GM12873 (cell line): ENCODE measurements at regions not wholly inside any gene's neighbourhood (a gene's known extent, or its start where the extent isn't known, plus 50 kb on each side); places are given as distances from the start of the nearest gene placed in this dataset.

Experiments
- TF ChIP-seq, protein P1 (sequence below): IDR thresholded peaks from 2 replicates; pipeline ENCODE4 v1.5.1; 2012; ENCODE audit warnings: low read depth, mild to moderate bottlenecking, moderate library complexity, low read length, control low read depth; ENCODE audit not compliant: insufficient read depth; ENCODE audit errors: missing control alignments

DNA sequence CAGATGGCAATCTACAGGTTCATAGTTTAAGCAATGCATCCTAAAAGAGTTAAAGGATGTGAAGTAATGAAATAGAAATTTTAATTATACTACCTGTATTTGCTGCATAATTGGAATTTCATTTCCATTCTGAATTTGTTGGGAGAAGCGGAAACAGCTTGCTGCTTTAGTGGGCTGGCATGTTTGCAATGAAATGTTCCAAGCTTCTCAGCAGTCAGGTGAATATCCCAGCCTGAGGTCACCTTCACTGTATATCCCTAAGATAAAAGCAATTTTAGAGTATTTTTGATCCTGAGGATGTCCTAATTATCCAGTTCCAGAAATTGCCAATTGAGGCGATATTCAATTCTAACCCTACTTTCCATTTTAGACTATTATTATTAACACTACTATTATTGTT is 136.1 kb upstream of the ARSJ start:
- TF ChIP-seq, protein P1, sequence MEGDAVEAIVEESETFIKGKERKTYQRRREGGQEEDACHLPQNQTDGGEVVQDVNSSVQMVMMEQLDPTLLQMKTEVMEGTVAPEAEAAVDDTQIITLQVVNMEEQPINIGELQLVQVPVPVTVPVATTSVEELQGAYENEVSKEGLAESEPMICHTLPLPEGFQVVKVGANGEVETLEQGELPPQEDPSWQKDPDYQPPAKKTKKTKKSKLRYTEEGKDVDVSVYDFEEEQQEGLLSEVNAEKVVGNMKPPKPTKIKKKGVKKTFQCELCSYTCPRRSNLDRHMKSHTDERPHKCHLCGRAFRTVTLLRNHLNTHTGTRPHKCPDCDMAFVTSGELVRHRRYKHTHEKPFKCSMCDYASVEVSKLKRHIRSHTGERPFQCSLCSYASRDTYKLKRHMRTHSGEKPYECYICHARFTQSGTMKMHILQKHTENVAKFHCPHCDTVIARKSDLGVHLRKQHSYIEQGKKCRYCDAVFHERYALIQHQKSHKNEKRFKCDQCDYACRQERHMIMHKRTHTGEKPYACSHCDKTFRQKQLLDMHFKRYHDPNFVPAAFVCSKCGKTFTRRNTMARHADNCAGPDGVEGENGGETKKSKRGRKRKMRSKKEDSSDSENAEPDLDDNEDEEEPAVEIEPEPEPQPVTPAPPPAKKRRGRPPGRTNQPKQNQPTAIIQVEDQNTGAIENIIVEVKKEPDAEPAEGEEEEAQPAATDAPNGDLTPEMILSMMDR = no peak

DNA sequence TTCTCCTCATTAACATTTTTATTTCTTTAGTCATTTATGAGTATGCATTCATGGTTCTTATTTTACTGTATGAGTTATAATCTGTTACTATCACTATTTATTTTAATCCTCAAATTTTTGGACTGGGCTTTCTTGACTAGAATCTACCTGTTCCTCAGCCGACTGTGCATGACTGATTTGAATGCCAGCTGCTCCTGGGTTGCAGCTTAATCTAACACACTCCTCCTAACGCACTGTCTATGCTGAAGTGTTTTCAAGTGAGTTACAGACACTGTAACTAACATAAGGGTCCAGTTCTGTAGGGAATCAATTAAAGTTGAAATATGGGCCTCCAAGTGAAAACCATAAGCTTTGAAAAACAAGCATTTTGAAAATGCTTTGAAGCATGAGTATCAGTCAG is 137.4 kb upstream of the ARSJ start:
- TF ChIP-seq, protein P1 = no peak

DNA sequence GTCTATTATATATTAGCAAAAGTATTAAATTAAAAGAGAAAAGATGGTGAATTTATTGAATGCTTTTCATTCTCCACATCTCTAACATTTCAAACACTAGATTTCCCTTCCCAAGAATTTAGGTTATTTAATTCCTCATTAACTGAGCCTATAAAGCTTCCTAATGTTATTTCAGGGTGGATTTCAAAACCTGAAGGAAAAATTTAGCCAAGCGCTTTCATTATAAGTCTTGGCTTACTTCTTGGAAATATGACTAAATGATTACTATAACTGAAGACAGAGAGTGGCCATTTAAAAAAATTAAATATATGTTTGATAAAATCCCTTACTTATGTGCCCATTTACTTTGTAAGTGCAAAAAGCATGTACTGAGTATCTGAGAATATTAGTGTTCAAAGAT is 141.8 kb upstream of the ARSJ start:
- TF ChIP-seq, protein P1 = no peak

DNA sequence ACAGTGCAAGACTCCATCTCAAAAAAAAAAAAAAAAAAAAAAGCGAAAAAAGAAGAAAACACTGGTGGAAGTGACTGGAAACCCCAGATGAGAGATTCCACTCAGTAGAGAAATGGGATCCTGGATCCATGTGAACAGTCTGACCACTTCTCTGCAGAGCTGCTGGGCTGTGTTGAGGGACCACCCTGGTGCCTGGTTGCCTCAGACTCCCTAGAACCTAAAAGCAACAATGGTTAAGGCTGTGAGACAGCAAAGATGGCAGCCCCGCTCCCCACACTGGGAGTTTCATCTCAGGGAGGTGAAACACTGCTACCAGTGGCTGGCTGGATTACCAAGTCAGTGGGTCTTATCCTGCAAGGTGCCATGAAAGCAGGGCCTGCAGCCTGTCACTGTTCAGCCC is 152.8 kb upstream of the ARSJ start:
- TF ChIP-seq, protein P1 = no peak

DNA sequence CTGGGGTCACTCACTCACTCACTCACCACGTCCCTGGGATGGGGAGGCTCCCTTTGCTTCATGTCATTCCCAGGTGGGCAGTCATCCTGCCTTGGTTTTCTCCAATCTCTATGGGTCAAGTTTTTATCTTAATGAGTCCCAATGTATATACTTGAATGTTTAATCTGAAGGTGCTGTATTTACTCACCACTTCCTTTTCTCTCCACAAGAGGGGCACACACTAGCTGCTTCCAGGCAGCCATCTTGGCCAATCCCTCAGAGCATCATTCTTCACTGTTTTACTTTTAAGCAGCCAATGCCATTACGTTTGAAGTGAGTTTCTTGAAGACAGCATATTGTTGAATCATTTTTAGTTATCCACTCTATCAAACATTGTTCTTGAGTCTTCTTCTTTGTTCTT is 153.4 kb upstream of the ARSJ start:
- TF ChIP-seq, protein P1 = peak; percentile 49

DNA sequence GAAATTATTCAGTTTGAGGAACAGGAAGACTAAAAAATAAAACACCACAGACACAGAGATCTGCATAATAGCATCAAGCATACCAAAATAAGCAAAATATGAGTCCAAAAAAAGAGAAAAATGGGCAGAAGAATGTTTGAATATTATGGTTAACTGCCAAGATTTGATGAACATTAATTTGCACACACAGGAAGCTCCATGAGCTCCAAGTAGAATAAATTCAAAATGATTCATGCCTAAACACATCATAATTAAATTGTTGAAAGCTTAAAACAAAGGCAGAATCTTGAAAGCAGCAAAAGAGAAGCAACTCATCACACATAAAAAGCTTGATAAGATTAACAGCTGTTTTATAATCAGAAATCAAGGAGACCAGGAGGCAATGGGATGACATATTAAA is 156.6 kb upstream of the ARSJ start:
- TF ChIP-seq, protein P1 = no peak

DNA sequence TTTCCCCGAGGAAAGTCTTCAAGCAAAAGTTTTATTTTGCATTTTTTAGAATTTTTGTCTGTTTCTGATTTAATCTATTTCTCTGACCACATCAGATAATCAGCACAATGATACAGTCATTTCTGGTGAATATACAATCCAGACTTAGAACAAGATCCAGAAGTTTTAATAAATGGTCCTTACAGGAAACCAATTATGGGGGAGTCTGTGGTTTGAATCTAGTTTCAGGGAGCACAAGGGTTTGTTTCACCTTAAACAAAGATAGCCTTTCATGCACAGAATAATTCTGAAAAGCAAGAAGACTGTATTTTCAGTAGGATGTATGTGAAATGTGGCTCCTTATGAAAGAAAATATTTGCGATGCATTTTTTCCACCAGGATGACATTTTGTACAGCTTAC is 158.5 kb upstream of the ARSJ start:
- TF ChIP-seq, protein P1 = no peak

DNA sequence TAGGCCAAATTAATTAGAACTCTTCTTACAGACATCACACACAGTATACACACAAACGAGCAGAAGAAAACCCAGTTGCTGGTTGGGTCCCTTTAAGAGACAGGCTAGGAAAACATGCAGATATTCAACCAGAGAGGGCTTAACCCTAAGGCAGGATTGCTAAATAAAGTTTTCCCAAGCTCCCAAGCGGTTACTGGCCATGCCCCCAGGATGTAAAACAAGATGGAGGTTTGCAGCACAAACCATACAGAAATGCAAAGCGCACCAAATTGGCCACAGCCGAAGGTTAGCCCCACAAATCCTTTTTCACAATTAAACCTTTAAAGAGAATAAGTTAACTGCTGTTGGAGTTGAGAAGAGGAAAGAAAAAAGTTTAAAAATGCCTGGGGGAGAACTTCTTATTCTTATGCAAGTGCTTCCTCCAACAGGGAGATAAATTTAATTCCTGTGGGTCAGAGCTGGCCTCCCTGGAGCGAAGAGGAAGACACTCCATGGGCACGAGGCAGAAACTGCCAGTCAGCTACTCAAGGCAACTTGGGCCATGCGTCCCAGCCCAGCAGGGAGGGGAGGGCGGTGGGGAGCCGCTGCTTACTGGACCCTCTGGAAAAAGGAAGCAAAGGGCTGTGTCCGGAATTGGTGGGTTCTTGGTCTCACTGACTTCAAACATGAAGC is 167.6 kb upstream of the ARSJ start:
- TF ChIP-seq, protein P1 = no peak
